ENCODE measurements at regions not wholly inside any gene's neighbourhood (a gene's known extent, or its start where the extent isn't known, plus 50 kb on each side); places are given as distances from the start of the nearest gene placed in this dataset.

DNA sequence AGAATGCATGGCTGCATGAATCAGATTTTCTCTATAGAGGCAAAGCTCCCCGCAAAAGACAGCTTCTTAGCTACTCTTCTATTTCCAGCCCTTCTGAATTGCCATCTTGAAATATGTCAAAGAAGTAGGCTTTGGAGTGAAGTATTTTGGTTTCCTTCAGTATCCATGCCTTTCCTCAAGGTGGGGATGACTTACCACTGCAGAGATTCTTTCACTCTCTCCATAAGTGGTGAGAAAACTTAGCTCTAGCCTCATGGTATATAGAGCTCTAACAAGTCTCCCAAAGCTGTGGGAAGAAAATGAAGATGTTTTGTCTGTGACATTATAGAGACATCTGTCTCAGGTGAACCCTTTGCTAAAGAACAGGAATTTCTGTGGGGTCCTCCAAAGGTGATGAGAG lies 89.6 kb upstream of the ITGB1 start:
- WGBS, 4 donors = 95 to 100% (median 100%) methylated on average over 1 of the region's 1 CpG
- TF ChIP-seq, protein P1, sequence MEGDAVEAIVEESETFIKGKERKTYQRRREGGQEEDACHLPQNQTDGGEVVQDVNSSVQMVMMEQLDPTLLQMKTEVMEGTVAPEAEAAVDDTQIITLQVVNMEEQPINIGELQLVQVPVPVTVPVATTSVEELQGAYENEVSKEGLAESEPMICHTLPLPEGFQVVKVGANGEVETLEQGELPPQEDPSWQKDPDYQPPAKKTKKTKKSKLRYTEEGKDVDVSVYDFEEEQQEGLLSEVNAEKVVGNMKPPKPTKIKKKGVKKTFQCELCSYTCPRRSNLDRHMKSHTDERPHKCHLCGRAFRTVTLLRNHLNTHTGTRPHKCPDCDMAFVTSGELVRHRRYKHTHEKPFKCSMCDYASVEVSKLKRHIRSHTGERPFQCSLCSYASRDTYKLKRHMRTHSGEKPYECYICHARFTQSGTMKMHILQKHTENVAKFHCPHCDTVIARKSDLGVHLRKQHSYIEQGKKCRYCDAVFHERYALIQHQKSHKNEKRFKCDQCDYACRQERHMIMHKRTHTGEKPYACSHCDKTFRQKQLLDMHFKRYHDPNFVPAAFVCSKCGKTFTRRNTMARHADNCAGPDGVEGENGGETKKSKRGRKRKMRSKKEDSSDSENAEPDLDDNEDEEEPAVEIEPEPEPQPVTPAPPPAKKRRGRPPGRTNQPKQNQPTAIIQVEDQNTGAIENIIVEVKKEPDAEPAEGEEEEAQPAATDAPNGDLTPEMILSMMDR (IDR thresholded peaks at IDR 0.05) = no peak
- no peak for TF ChIP-seq POLR2A (IDR thresholded peaks at IDR 0.05)

DNA sequence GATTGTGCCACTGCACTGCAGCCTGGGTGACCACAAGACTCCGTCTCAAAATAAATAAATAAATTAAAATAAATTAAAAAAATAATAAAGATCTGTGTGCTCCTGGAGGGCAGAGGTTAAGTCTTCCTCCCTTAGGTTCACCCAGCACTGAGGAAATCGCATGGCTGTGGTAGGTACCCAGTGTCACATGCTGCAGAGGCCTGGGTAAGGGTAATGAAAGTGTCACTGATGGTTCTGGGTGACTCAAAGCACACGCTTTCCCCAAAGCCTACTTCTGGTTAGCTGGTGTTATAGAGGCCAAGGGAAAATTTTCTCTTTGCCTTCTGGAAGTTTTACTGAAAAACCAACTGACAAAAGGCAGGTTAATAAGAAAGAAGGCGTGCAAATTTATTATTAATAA lies 88.8 kb upstream of the ITGB1 start:
- Histone ChIP-seq H3K36me3 (replicated peaks in 1 of 2) (no peaks in the 10 kb centered on the region), H3K4me3 (no peak overlapping the region), H3K4me1 (replicated peaks in 1 of 2) (no peaks in the 10 kb centered on the region), H3K27me3 (no peaks in the 10 kb centered on the region), H3K9me3 (replicated peaks in 1 of 3) (no peaks in the 10 kb centered on the region), H3K27ac (no peak overlapping the region)
- no peak for TF ChIP-seq POLR2A (IDR thresholded peaks at IDR 0.05)
- TF ChIP-seq, protein P1 (IDR thresholded peaks at IDR 0.05) = no peak
- 89 to 97% (median 93%) methylated on average over 4 of the region's 4 CpGs for WGBS, 4 donors
- no peak for DNase-seq
- intact Hi-C loops (cut with DNase I) = no loop called here

More for the DNA sequence above, 89.6 kb upstream of the ITGB1 start:
- no peaks in the 10 kb centered on the region for H3K36me3 ChIP-seq (replicated peaks in 1 of 2)
- no peaks in the 10 kb centered on the region for H3K27me3 ChIP-seq
- no peaks in the 10 kb centered on the region for H3K4me1 ChIP-seq (replicated peaks in 1 of 2)
- H3K4me3 ChIP-seq = no peak overlapping the region
- H3K9me3 ChIP-seq (replicated peaks in 1 of 3) = no peaks in the 10 kb centered on the region
- DNase-seq = no peak
- no peak overlapping the region for H3K27ac ChIP-seq
- intact Hi-C loops (cut with DNase I) = no loop called here

DNA sequence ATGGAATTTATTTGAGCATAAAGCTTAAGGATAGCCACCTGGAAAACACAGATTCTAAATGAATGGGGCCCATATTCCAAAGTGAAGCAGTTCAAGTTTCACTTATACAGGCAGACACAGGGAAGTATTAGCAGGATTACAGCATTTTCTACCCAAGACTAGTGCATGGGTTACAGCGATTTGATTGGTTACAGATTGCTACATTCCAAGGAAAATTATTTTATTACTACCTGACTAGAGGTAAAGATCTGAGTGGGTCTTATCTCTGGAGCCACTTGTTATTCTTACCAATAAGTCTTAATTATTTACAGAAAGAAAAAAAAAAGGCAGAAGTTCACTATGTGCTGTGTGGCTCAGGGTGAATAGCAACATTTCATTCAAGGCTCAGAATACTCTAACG lies 87.4 kb upstream of the ITGB1 start:
- no peaks in the 10 kb centered on the region for H3K4me1 ChIP-seq (replicated peaks in 1 of 2)
- TF ChIP-seq POLR2A (IDR thresholded peaks at IDR 0.05) = no peak
- TF ChIP-seq, protein P1 (IDR thresholded peaks at IDR 0.05) = no peak
- H3K9me3 ChIP-seq (replicated peaks in 1 of 3) = no peaks in the 10 kb centered on the region
- H3K27ac ChIP-seq = no peak overlapping the region
- 95 to 98% (median 96%) methylated on average over 2 of the region's 2 CpGs for WGBS, 4 donors
- no peak overlapping the region for H3K4me3 ChIP-seq
- no peak for DNase-seq
- H3K36me3 ChIP-seq (replicated peaks in 1 of 2) = no peaks in the 10 kb centered on the region
- intact Hi-C loops (cut with DNase I) = no loop called here
- H3K27me3 ChIP-seq = no peaks in the 10 kb centered on the region

DNA sequence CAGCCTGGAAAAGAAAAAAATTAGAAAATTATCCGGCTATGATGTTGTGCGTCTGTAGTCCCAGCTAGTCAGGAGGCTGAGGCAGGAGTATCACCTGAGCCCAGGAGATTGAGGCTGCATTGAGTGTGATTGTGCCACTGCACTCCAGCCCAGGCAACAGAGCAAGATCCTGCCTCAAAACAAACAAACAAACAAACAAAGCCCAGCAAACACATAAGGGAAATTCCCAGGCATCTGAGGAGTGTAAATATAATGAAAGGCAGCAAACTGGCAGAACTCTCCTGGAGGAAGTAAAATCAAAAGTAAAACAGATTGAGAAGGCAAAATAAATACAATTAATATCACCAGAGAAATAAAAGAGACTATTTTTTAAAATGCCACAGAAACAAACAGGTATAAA lies 84.5 kb upstream of the ITGB1 start:
- TF ChIP-seq POLR2A (IDR thresholded peaks at IDR 0.05) = no peak
- TF ChIP-seq, protein P1 (IDR thresholded peaks at IDR 0.05) = no peak
- no peaks in the 10 kb centered on the region for H3K4me1 ChIP-seq (replicated peaks in 1 of 2)
- 88 to 100% (median 98%) methylated on average over 2 of the region's 2 CpGs for WGBS, 4 donors
- H3K36me3 ChIP-seq (replicated peaks in 1 of 2) = no peaks in the 10 kb centered on the region
- H3K27me3 ChIP-seq = no peaks in the 10 kb centered on the region
- no peak overlapping the region for H3K4me3 ChIP-seq
- DNase-seq = no peak
- H3K27ac ChIP-seq = no peak overlapping the region
- intact Hi-C loops (cut with DNase I) = no loop called here
- H3K9me3 ChIP-seq (replicated peaks in 1 of 3) = no peaks in the 10 kb centered on the region

Measured in adrenal gland (tissue), 9 donors.